Activated CD8-positive, alpha-beta memory T cell treated with anti-CD3 and anti-CD28 coated beads for 1 hour (primary cell): ENCODE measurements at regions not wholly inside any gene's neighbourhood (a gene's known extent, or its start where the extent isn't known, plus 50 kb on each side); places are given as distances from the start of the nearest gene placed in this dataset.

ENCODE experiments used
- DNase-seq, 2 donors: peaks; one replicate each; pipeline ENCODE4 v3.0.0-alpha.2; 2020; ENCODE audit warnings: low read depth in 1 of 2; ENCODE audit errors: extremely low read depth in 1 of 2

DNA sequence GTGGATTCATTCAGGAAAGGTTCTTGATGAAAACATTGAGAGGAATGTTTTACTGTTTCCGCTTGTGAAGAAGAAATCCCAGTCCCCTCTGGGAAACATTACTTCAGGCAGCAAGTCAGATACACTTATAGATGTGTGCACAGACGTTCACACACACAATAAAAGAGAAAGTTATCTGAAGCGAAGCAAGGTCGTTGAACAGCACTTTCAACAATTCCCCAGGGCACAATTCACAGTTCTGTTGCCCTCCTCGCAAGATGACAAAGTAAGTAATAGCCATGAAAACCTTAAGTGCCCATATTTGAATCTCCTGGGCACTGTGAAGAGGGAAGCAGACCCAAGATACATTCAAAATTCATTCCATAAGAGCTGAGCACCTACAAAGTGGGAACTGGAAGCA is 156.6 kb upstream of the CAND1 start:
- no peak for DNase-seq

DNA sequence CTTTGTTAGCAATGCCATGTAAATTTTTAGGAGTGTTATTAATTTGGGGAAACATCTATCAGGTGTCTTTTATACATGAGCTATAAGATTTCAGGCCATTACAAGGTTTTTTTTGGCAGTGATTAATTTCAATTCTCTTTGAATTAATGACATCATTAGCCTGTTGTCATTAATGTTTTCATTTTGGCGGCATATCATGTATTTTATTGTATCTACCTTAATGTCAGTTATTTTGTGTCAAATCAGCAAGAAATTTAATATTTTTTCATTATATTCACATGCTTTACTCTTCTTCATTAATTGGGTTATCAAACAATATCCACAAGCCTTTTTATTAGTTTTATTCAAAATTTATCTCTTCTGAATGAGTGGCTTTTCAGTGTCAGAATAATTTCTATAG is 153.0 kb upstream of the CAND1 start:
- DNase-seq, result no peak

GRCh38 chr12:67122584-67122983 is 146.6 kb upstream of the CAND1 start:
- DNase-seq, result no peak

DNA sequence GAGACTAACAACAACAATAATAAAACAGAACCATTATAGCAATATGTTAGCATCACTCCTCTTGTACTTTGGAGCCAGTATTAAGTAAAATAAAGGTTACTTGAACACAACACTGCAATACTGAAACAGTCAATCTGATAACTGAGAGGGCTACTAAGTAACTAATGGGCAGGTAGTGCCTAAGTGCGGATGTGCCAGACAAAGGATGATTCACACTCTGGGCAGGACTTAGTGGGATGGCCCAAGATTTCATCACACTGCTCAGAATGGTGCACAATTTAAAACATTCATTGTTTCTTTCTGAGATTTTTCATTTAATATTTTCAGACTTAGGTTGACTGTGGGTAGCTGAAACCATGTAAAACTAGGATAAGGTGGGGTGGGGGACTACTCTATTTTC is 131.9 kb upstream of the CAND1 start:
- no peak for DNase-seq

GRCh38 chr12:67141296-67142018 is 127.7 kb upstream of the CAND1 start:
- DNase-seq, result no peak

- no peak for DNase-seq
These were observed 123.5 kb upstream of the CAND1 start for GRCh38 chr12:67145692-67146091.

DNA sequence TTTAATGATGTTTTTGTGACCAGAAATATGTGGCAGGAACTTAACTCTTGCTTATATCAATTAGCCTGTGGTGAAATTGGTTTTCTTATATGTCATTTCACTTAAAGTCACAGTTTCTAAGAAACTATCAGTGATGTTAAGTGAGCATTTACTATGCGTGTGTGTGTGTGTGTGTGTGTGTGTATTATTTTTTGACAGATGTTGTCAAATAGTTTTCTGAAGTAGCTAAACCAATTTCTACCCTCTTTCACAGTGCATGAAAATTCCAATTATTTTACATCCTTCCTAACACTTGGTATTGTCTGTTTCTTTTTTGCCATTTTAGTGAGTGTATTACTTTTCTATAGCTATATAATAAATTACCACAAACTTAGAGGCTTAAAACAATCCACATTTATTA is 122.1 kb upstream of the CAND1 start:
- no peak for DNase-seq

GRCh38 chr12:67147447-67147846 is 121.7 kb upstream of the CAND1 start:
- DNase-seq, result no peak

- DNase-seq, result no peak
These were observed 120.9 kb upstream of the CAND1 start for GRCh38 chr12:67148265-67148664.

- DNase-seq, result no peak
These were observed 117.3 kb upstream of the CAND1 start for GRCh38 chr12:67151886-67152285.

GRCh38 chr12:67152451-67152850 is 116.7 kb upstream of the CAND1 start:
- DNase-seq, result no peak

- no peak for DNase-seq
These were observed 114.3 kb upstream of the CAND1 start for GRCh38 chr12:67154901-67155300.

GRCh38 chr12:67155863-67156262 is 113.3 kb upstream of the CAND1 start:
- no peak for DNase-seq

DNA sequence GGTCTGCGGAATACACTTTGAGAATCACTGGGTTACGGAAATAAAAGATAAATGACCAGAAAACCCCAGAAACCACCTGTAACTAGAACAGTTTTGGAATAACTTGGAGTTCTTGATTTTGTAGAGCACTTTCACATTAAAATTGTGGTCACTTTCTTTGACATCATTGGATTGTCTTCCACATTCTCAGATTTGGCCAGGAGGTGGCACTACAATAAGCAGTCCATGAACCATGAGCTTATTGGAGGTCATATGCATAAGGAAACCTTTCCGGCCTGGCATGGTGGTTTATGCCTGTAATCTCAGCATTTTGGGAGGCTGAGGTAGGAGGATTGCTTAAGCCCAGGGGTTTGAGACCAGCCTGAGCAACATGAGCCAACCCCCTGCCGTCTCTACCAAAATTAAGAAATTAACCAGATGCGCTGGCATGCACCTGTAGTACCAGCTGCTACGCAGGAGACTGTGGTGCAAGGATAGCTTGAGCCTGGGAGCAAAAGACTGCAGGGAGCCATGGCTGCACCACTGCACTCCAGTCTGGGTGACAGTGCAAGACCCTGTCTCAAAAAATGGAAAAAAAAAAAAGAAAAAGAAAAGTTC is 107.7 kb upstream of the CAND1 start:
- no peak for DNase-seq

- DNase-seq, result no peak
These were observed 95.9 kb upstream of the CAND1 start for GRCh38 chr12:67173258-67173657.

- no peak for DNase-seq
These were observed 86.6 kb upstream of the CAND1 start for GRCh38 chr12:67182551-67182950.

GRCh38 chr12:67193704-67194103 is 75.5 kb upstream of the CAND1 start:
- DNase-seq, result no peak

DNA sequence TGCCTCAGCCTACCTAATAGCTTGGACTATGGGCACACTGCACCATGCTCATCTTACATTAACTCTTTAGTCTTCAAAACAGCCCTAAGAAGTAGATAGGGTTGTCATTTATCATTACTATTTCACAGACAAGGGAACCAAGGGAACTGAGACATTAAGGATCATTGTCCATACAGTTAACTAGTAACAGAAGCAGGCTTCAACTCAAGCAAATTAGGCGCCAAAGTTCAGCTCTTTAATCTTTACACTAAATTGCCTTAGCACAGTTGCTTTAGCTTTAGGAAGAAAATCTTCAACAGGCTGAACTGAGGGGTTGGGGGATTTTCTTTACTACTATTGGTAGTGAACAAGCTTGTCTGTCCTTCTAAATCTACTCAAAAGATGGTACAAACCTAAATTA is 68.8 kb upstream of the CAND1 start:
- no peak for DNase-seq

DNA sequence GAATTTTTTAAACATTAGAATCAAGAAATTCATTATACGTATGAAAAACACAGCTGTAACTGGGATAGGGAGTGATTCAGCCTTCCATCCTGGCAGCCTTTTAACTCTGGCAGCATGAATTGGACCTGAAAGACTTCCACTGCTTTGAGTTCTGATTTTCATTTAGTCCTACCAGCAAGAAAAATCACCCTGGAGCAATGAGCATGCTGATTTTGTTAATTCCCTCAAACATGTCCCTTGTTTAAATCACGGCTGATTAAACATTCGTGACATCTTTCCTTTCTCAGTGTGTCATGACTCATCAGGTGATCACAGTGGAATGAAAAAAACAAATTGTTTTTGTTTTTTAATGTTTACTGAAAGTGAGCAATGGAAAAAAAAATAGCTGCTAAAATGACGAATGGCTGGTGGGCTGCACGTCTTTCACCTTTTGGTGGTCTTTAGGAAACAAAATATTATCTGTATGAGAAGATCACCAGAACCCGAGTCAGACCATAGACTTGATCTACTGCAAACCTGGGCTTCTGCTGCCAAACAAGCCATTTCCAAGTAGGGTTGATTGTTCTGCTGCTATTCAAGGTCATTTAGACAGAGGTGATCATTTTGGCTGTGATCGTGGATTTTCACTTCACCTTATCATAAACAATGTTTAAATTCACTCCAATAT is 67.0 kb upstream of the CAND1 start:
- DNase-seq, result no peak

- DNase-seq, result no peak
These were observed 66.5 kb upstream of the CAND1 start for GRCh38 chr12:67202678-67203012.

- no peak for DNase-seq
These were observed 60.7 kb upstream of the CAND1 start for GRCh38 chr12:67208281-67209067.

DNA sequence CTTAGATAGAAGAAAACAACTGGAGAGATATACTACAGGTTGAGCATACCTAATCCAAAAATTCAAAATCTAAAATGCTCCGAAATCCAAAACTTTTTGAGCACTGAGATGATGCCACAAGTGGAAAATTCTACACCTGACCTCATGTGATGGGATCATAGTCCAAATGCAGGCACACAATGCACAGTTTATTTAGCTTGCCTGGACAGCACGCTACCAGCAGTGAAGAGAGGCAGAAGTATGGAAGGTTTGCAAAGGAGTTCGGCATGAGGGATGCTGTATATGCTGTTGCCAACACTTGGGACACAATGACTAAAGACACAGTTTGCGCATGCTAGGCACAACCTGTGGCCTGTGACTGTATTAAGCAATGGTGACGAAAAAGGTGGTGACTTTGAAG is 58.1 kb upstream of the CAND1 start:
- DNase-seq, result no peak
